Astrocyte (in vitro differentiated cells and primary cell): ENCODE measurements at regions not wholly inside any gene's neighbourhood (a gene's known extent, or its start where the extent isn't known, plus 50 kb on each side); places are given as distances from the start of the nearest gene placed in this dataset.

Source experiments
- DNase-seq: peaks from one replicate; pipeline ENCODE4 v3.0.0-alpha.2; 2010; ENCODE audit warnings: low read depth
- FAIRE-seq: peaks from 2 replicates; lab custom pipeline; 2011; peaks lifted over from hg19 to GRCh38; lab: Jason Lieb, UNC
- H2AFZ ChIP-seq: 2 replicates; pipeline ENCODE4 v1.6.0; 2012; ENCODE audit warnings: low read depth, low read length, inconsistent platforms
- H3K27ac ChIP-seq: 2 replicates; pipeline ENCODE4 v1.5.1; 2011; ENCODE audit warnings: low read depth, low read length, inconsistent platforms
- H3K27me3 ChIP-seq: 2 replicates; pipeline ENCODE4 v1.6.0; 2011; ENCODE audit warnings: low read length, inconsistent platforms; ENCODE audit not compliant: insufficient read depth
- H3K36me3 ChIP-seq: 2 replicates; pipeline ENCODE4 v1.5.1; 2011; ENCODE audit warnings: low read length, inconsistent platforms; ENCODE audit not compliant: insufficient read depth
- H3K4me1 ChIP-seq: 2 replicates; pipeline ENCODE4 v1.5.1; 2011; ENCODE audit warnings: low read length, inconsistent platforms; ENCODE audit not compliant: insufficient read depth
- H3K4me2 ChIP-seq: 2 replicates; pipeline ENCODE4 v1.6.0; 2012; ENCODE audit warnings: low read length, inconsistent platforms
- H3K4me3 ChIP-seq: 2 replicates; pipeline ENCODE4 v1.5.1; 2011; ENCODE audit warnings: low read depth, mild to moderate bottlenecking, low read length, inconsistent platforms; ENCODE audit not compliant: insufficient read depth
- H3K79me2 ChIP-seq: 2 replicates; pipeline ENCODE4 v1.6.0; 2012; ENCODE audit warnings: mild to moderate bottlenecking, low read length, inconsistent platforms; ENCODE audit not compliant: insufficient read depth
- H3K9ac ChIP-seq: 2 replicates; pipeline ENCODE4 v1.6.0; 2012; ENCODE audit warnings: mild to moderate bottlenecking, low read length, inconsistent platforms
- H3K9me3 ChIP-seq: 2 replicates; pipeline ENCODE4 v1.5.1; 2012; ENCODE audit warnings: low read depth, mild to moderate bottlenecking, low read length, inconsistent platforms; ENCODE audit not compliant: insufficient read depth
- H4K20me1 ChIP-seq: 2 replicates; pipeline ENCODE4 v1.6.0; 2012; ENCODE audit warnings: low read length, inconsistent platforms; ENCODE audit not compliant: insufficient read depth
- H3K27ac Mint-ChIP-seq: one replicate; pipeline ENCODE4 v1.8.0; 2021; ENCODE audit warnings: mild to moderate bottlenecking, mixed read lengths; ENCODE audit not compliant: unreplicated experiment
- H3K27me3 Mint-ChIP-seq: one replicate; pipeline ENCODE4 v1.8.0; 2021; ENCODE audit warnings: low read depth, mixed read lengths; ENCODE audit not compliant: unreplicated experiment
- H3K36me3 Mint-ChIP-seq: one replicate; pipeline ENCODE4 v1.8.0; 2021; ENCODE audit warnings: low read depth, mixed read lengths; ENCODE audit not compliant: unreplicated experiment
- H3K4me1 Mint-ChIP-seq: one replicate; pipeline ENCODE4 v1.8.0; 2021; ENCODE audit warnings: low read depth, mixed read lengths; ENCODE audit not compliant: unreplicated experiment
- H3K4me3 Mint-ChIP-seq: one replicate; pipeline ENCODE4 v1.8.0; 2021; ENCODE audit warnings: mild to moderate bottlenecking, moderate library complexity, mixed read lengths; ENCODE audit not compliant: unreplicated experiment
- H3K9me3 Mint-ChIP-seq: one replicate; pipeline ENCODE4 v1.8.0; 2021; ENCODE audit warnings: mild to moderate bottlenecking, mixed read lengths; ENCODE audit not compliant: unreplicated experiment
- EZH2 ChIP-seq: IDR thresholded peaks from 2 replicates; pipeline ENCODE4 v1.6.1; 2012; ENCODE audit warnings: mild to moderate bottlenecking, low read length, inconsistent platforms; ENCODE audit not compliant: insufficient read depth
- TF ChIP-seq, protein P1 (sequence below): IDR thresholded peaks from 2 replicates; pipeline ENCODE4 v1.5.1; 2011; ENCODE audit warnings: low read depth, mild to moderate bottlenecking, inconsistent platforms, low read length, moderate library complexity; ENCODE audit not compliant: insufficient read depth

- no peak overlapping the region for H3K27ac ChIP-seq
- no peaks in the 10 kb centered on the region for H4K20me1 ChIP-seq
- no peaks in the 10 kb centered on the region for H3K9me3 ChIP-seq
- DNase-seq (no peak), FAIRE-seq (no peak)
- H3K9ac ChIP-seq, result no peak overlapping the region
- H3K4me1 Mint-ChIP-seq, result no peaks in the 10 kb centered on the region
- H3K4me2 ChIP-seq, result no peak overlapping the region
- H2AFZ ChIP-seq, result no peak overlapping the region
- peaks cover 5% of the 10 kb centered on the region for H3K36me3 Mint-ChIP-seq
- H3K27me3 ChIP-seq, result no peaks in the 10 kb centered on the region
- H3K4me1 ChIP-seq, result no peaks in the 10 kb centered on the region
- no peak overlapping the region for H3K4me3 ChIP-seq
- no peak for TF ChIP-seq EZH2
- TF ChIP-seq, protein P1, sequence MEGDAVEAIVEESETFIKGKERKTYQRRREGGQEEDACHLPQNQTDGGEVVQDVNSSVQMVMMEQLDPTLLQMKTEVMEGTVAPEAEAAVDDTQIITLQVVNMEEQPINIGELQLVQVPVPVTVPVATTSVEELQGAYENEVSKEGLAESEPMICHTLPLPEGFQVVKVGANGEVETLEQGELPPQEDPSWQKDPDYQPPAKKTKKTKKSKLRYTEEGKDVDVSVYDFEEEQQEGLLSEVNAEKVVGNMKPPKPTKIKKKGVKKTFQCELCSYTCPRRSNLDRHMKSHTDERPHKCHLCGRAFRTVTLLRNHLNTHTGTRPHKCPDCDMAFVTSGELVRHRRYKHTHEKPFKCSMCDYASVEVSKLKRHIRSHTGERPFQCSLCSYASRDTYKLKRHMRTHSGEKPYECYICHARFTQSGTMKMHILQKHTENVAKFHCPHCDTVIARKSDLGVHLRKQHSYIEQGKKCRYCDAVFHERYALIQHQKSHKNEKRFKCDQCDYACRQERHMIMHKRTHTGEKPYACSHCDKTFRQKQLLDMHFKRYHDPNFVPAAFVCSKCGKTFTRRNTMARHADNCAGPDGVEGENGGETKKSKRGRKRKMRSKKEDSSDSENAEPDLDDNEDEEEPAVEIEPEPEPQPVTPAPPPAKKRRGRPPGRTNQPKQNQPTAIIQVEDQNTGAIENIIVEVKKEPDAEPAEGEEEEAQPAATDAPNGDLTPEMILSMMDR, result no peak
- H3K27me3 Mint-ChIP-seq, result peaks cover 75% of the 10 kb centered on the region
- peaks cover 14% of the 10 kb centered on the region for H3K9me3 Mint-ChIP-seq
- no peak overlapping the region for H3K27ac Mint-ChIP-seq
- no peak overlapping the region for H3K4me3 Mint-ChIP-seq
- no peaks in the 10 kb centered on the region for H3K36me3 ChIP-seq
- no peaks in the 10 kb centered on the region for H3K79me2 ChIP-seq
Measured at GRCh38 chr17:73731733-73732132, 87.5 kb upstream of the SDK2 start.

- Histone ChIP-seq H3K9ac (no peak overlapping the region), H3K36me3 (no peaks in the 10 kb centered on the region), H3K27ac (no peak overlapping the region), H4K20me1 (no peaks in the 10 kb centered on the region), H3K9me3 (no peaks in the 10 kb centered on the region), H2AFZ (no peak overlapping the region), H3K4me3 (no peak overlapping the region), H3K4me1 (no peaks in the 10 kb centered on the region), H3K4me2 (no peak overlapping the region), H3K79me2 (no peaks in the 10 kb centered on the region), H3K27me3 (no peaks in the 10 kb centered on the region)
- Mint-ChIP-seq H3K4me3 (no peak overlapping the region), H3K4me1 (no peaks in the 10 kb centered on the region), H3K9me3 (peaks cover 14% of the 10 kb centered on the region), H3K27me3 (peaks cover 82% of the 10 kb centered on the region), H3K27ac (no peak overlapping the region), H3K36me3 (peaks cover 3% of the 10 kb centered on the region)
- FAIRE-seq, result no peak
- no peak for TF ChIP-seq EZH2
- TF ChIP-seq, protein P1, result no peak
- DNase-seq, result no peak
Measured at GRCh38 chr17:73733517-73733916, 89.3 kb upstream of the SDK2 start.

DNA sequence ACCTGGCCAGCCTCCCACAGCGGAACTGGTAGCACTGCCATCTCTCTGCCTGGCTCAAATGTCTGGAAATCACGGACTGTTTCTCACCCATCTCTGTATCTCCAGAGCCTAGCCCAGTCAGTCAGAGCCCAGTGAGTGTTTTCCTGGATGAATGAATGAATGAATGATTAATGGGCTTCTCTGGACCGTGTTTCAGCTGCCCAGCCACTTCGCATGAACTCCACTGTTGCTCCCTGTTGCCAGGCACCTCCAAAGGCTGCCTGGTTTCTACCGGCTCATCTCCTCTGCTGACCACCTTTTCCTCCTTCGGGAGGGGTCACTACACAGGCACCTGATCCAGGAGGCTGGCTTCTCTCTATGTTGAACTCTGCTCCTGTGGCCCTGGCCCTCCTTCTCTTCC lies 91.0 kb upstream of the SDK2 start:
- no peak overlapping the region for H3K4me2 ChIP-seq
- H3K4me1 ChIP-seq, result no peaks in the 10 kb centered on the region
- DNase-seq, result no peak
- H3K4me1 Mint-ChIP-seq, result no peaks in the 10 kb centered on the region
- H3K27me3 ChIP-seq, result no peaks in the 10 kb centered on the region
- peaks cover 3% of the 10 kb centered on the region for H3K36me3 Mint-ChIP-seq
- TF ChIP-seq, protein P1, result no peak
- no peak for TF ChIP-seq EZH2
- no peak overlapping the region for H3K27ac Mint-ChIP-seq
- H3K4me3 ChIP-seq, result no peak overlapping the region
- no peaks in the 10 kb centered on the region for H3K9me3 ChIP-seq
- no peak overlapping the region for H2AFZ ChIP-seq
- no peak for FAIRE-seq
- H3K79me2 ChIP-seq, result no peaks in the 10 kb centered on the region
- peaks cover 14% of the 10 kb centered on the region for H3K9me3 Mint-ChIP-seq
- H3K36me3 ChIP-seq, result no peaks in the 10 kb centered on the region
- H3K4me3 Mint-ChIP-seq, result no peak overlapping the region
- peaks cover 88% of the 10 kb centered on the region for H3K27me3 Mint-ChIP-seq
- no peak overlapping the region for H3K27ac ChIP-seq
- H4K20me1 ChIP-seq, result no peaks in the 10 kb centered on the region
- H3K9ac ChIP-seq, result no peak overlapping the region
